A673 (cell line): ENCODE measurements at regions not wholly inside any gene's neighbourhood (a gene's known extent, or its start where the extent isn't known, plus 50 kb on each side); places are given as distances from the start of the nearest gene placed in this dataset.

ENCODE experiments used
- CTCF ChIP-seq: fragments of 300-800, 200-600 bp; sonication (generic); conservative IDR thresholded peaks from 2 replicates; pipeline ENCODE4 v1.5.1; 2017; ENCODE audit warnings: low read depth, mild to moderate bottlenecking, antibody characterized with exemption, low read length, moderate library complexity, mixed read lengths
- EZH2 ChIP-seq: fragments of 200-600 bp; sonication (generic); IDR thresholded peaks from 2 replicates; pipeline ENCODE4 v1.6.1; 2017; ENCODE audit warnings: borderline replicate concordance, low read depth, mild to moderate bottlenecking, mixed read lengths, antibody characterized with exemption, low read length; ENCODE audit not compliant: poor library complexity, severe bottlenecking

GRCh38 chr3:82000773-82001172 is 239.3 kb upstream of the GBE1 start:
- TF ChIP-seq CTCF (no peak), EZH2 (no peak)
